Adrenal gland (tissue), 9 donors: ENCODE measurements at regions not wholly inside any gene's neighbourhood (a gene's known extent, or its start where the extent isn't known, plus 50 kb on each side); places are given as distances from the start of the nearest gene placed in this dataset.

Experiments used
- DNase-seq, 7 donors: peaks; one replicate each; pipeline ENCODE4 v3.0.0-alpha.2; 2019 to 2020
- H3K27ac ChIP-seq, 5 donors: fragments of 200-600 bp; sonication (generic) in 4 of 5; 1 replicate in 3 of 5; 2 replicates in 2 of 5; pipeline versions ENCODE4 v1.5.1 to v1.8.0; 2016 to 2020; ENCODE audit warnings: mild to moderate bottlenecking in 1 of 5
- H3K27me3 ChIP-seq: fragments of 200-600 bp; 2 replicates; pipeline ENCODE4 v1.8.0; 2021
- H3K36me3 ChIP-seq, 2 donors: fragments of 200-600 bp; replicated peaks in 1 of 2; 1 replicate in 1 of 2; 2 replicates in 1 of 2; pipeline versions ENCODE4 v1.5.1 to v1.8.0; 2018 to 2022
- H3K4me1 ChIP-seq, 2 donors: fragments of 200-600 bp; replicated peaks in 1 of 2; 1 replicate in 1 of 2; 2 replicates in 1 of 2; pipeline versions ENCODE4 v1.5.1 to v1.8.0; 2018 to 2021
- H3K4me3 ChIP-seq, 4 donors: fragments of 200-600 bp; sonication (generic) in 3 of 4; one replicate each; pipeline ENCODE4 v1.5.1; 2016 to 2018
- H3K9me3 ChIP-seq, 3 donors: fragments of 200-600 bp; sonication (generic) in 1 of 3; replicated peaks in 1 of 3; 1 replicate in 2 of 3; 2 replicates in 1 of 3; pipeline versions ENCODE4 v1.5.1 to v1.8.0; 2016 to 2021
- POLR2A ChIP-seq, 2 donors: fragments of 450-650 bp; IDR thresholded peaks; one replicate each; pipeline ENCODE4 v1.6.1; 2017; ENCODE audit warnings: antibody characterized with exemption in 2 of 2, mild to moderate bottlenecking in 2 of 2, moderate library complexity in 1 of 2
- WGBS, 4 donors: extraction: QIAGEN DNeasy Blood & Tissue Kit in 2 of 4; methylation state at CpG; one replicate each; pipeline versions ENCODE4 v1.1.5 to v1.1.7; 2013 to 2017; 5-methylcytosine and 5-hydroxymethylcytosine counted together
- intact Hi-C, 2 donors: fragments of 100-400 bp; cut with DNase I; formaldehyde crosslinking; loops; one replicate each; pipeline versions ENCODE4 v1.14.1 to v1.15.0; 2022 to 2023
- TF ChIP-seq, protein P1 (sequence below), 6 experiments: fragments of 450-650 bp in 4 of 6; fragments of 200-600 bp in 2 of 6; sonication (generic) in 1 of 6; IDR thresholded peaks; 1 replicate in 5 of 6; 2 replicates in 1 of 6; pipeline versions ENCODE4 v1.5.1 to v1.8.0; 2016 to 2021; ENCODE audit warnings: antibody characterized with exemption in 6 of 6, mild to moderate bottlenecking in 2 of 6, moderate library complexity in 1 of 6
- donor health status: healthy with polysubstance abuse.
- donor health status: Bipolar disorder and iron deficiency.
- donor health status: DM: yes; HTN: yes; CAD: no.
- donor health status: DM: no; HTN: no; CAD: no.
- donor health status: DM: no; HTN: no; CAD: no.

DNA sequence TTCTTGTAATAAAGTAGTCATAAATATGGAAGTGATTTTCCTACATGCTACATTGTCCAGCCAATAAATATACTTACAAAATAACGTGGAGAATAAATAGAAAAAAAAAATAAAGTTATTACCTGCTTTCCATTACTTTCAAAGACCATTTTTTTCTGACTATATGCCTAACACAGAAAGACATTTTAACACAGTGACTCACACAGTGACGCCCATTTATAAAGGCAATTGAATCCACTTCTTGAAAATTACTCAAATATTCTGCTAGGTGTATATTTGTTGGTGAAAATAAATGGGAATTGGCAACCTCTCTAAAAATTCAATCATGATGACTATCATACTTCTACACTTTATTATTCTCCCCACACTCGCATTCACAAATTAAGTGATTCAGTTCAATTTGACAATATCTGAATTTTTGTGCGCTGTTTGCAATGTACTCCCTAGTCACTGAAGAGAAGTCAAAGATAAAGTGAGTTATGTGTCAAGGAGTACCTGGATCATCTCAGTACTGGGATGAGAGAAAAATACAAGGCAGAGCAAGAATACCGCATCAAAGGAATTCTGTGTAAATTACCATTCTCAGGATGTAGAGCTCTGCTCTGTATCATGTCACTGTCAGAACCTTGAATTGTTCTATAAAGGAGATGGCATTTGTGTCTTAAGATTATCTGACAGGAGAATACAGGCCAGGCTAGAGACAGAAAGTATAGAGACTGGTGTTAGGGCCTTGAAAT lies 642.7 kb downstream of the IPMK start:
- Histone ChIP-seq H3K4me1 (no peaks in the 10 kb centered on the region), H3K36me3 (no peaks in the 10 kb centered on the region), H3K9me3 (no peaks in the 10 kb centered on the region), H3K27ac (no peak overlapping the region), H3K27me3 (no peaks in the 10 kb centered on the region), H3K4me3 (no peak overlapping the region)
- intact Hi-C loops: no loop called here
- TF ChIP-seq, protein P1, sequence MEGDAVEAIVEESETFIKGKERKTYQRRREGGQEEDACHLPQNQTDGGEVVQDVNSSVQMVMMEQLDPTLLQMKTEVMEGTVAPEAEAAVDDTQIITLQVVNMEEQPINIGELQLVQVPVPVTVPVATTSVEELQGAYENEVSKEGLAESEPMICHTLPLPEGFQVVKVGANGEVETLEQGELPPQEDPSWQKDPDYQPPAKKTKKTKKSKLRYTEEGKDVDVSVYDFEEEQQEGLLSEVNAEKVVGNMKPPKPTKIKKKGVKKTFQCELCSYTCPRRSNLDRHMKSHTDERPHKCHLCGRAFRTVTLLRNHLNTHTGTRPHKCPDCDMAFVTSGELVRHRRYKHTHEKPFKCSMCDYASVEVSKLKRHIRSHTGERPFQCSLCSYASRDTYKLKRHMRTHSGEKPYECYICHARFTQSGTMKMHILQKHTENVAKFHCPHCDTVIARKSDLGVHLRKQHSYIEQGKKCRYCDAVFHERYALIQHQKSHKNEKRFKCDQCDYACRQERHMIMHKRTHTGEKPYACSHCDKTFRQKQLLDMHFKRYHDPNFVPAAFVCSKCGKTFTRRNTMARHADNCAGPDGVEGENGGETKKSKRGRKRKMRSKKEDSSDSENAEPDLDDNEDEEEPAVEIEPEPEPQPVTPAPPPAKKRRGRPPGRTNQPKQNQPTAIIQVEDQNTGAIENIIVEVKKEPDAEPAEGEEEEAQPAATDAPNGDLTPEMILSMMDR (IDR thresholded peaks at IDR 0.05): no peak
- no peak for TF ChIP-seq POLR2A (IDR thresholded peaks at IDR 0.05)
- WGBS, 4 donors: 70 to 79% (median 74%) methylated on average over 5 of the region's 5 CpGs
- no peak for DNase-seq

DNA sequence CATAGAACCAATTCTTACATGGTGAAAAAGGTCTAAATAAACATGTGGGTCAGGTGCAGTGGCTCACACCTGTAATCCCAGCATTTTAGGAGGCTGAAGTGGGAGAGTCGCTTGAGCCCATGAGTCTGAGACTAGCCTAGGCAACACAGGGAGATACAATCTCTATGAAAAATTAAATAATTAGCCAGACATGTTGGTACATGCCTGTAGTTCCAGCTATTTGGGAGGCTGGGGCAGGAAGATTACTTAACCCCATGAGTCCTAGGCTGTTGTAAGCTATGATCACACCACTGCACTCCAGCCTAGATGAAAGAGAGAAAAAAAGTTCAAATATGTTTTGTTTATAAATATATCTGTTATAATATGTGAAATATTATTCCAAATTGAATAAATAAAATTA lies 643.6 kb downstream of the IPMK start:
- Histone ChIP-seq H3K27me3 (no peaks in the 10 kb centered on the region), H3K9me3 (no peaks in the 10 kb centered on the region), H3K4me3 (no peak overlapping the region), H3K27ac (no peak overlapping the region), H3K36me3 (no peaks in the 10 kb centered on the region), H3K4me1 (no peaks in the 10 kb centered on the region)
- DNase-seq: no peak
- 87 to 100% (median 90%) methylated on average over 1 of the region's 1 CpG for WGBS, 4 donors
- intact Hi-C loops: no loop called here
- no peak for TF ChIP-seq POLR2A (IDR thresholded peaks at IDR 0.05)
- TF ChIP-seq, protein P1 (IDR thresholded peaks at IDR 0.05): no peak

DNA sequence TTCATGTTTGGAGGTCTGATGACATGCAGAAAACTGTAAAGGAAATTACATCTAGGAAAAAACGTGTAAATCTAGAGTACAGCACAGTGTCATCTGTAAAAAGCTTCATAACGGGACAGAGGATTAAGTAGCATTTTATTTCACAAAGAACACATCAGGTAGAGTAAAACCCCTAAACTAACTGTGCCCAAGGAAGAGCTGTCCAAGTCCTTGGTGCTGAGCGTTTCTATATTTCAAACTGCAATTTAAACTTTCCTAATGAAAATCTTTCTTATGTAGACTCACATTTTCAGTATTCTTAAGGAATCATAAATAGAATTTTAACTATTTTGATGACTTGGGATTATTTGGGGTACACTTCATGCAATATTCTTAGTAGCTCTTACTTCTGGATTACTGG lies 646.2 kb downstream of the IPMK start:
- 45 to 56% (median 53%) methylated on average over 3 of the region's 3 CpGs for WGBS, 4 donors
- Histone ChIP-seq H3K9me3 (no peaks in the 10 kb centered on the region), H3K4me3 (no peak overlapping the region), H3K4me1 (no peaks in the 10 kb centered on the region), H3K36me3 (no peaks in the 10 kb centered on the region), H3K27me3 (no peaks in the 10 kb centered on the region), H3K27ac (no peak overlapping the region)
- TF ChIP-seq, protein P1 (IDR thresholded peaks at IDR 0.05): no peak
- no peak for TF ChIP-seq POLR2A (IDR thresholded peaks at IDR 0.05)
- no peak for DNase-seq
- intact Hi-C loops: no loop called here

DNA sequence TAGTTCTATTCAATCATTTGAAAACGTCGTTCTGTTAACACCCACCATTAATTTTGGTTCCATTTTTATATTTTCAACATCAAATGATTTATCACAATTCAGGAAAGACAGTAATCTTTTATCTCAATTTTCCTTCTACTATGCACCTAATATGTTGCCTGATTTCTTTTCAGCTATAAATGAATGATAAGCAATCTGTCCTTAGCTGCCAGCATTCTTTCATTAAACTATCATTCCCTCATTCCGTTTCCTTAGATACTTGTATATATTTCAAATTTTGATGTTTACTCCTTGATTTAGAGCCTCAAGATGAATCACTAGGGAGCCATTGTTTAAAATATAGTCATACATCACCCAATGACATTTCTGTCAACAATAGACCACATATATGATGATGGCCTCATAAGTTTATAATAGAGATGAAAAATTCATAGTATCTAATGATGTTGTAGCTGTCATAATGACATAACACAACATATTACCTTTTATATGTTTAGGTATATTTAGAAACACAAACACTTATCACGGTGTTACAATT lies 661.7 kb downstream of the IPMK start:
- no peak for TF ChIP-seq POLR2A (IDR thresholded peaks at IDR 0.05)
- TF ChIP-seq, protein P1 (IDR thresholded peaks at IDR 0.05): no peak
- no peak for DNase-seq
- Histone ChIP-seq H3K9me3 (no peaks in the 10 kb centered on the region), H3K4me1 (no peaks in the 10 kb centered on the region), H3K27me3 (no peaks in the 10 kb centered on the region), H3K27ac (no peak overlapping the region), H3K4me3 (no peak overlapping the region), H3K36me3 (no peaks in the 10 kb centered on the region)
- intact Hi-C loops: no loop called here
- WGBS, 4 donors: 55 to 67% (median 61%) methylated on average over 4 of the region's 4 CpGs
